ENCODE measurements at regions not wholly inside any gene's neighbourhood (a gene's known extent, or its start where the extent isn't known, plus 50 kb on each side); places are given as distances from the start of the nearest gene placed in this dataset.
"Not testable (repeated sequence)": the region's sequence is repeated elsewhere in the genome, so short reads cannot be mapped to it uniquely, and the experiment has no call there.

GRCh38 chr2:196291426-196291825, 120.0 kb upstream of the STK17B start:
- Mint-ChIP-seq H3K4me1 (peaks cover 54% of the 10 kb centered on the region), H3K9me3 (no peaks in the 10 kb centered on the region), H3K36me3 (peaks cover 3% of the 10 kb centered on the region), H3K27me3 (no peaks in the 10 kb centered on the region), H3K27ac (peak overlapping the region; percentile 37), H3K4me3 (no peak overlapping the region)
- no peak for DNase-seq
- CTCF ChIA-PET, result interaction anchor here (1.0 to 1.5 kb wide), 5 partner anchors 8 to 213 kb away, joined by 3 to 5 read pairs (median 4); no protein-coding TSS in a partner anchor

GRCh38 chr2:196291873-196292800, 120.8 kb upstream of the STK17B start:
- no peak overlapping the region for H3K4me3 Mint-ChIP-seq
- peaks cover 51% of the 10 kb centered on the region for H3K4me1 Mint-ChIP-seq
- DNase-seq, result no peak
- CTCF ChIA-PET, result interaction anchor here (1.0 to 1.4 kb wide), 3 partner anchors 9 to 214 kb away, joined by 4 to 9 read pairs (median 5); no protein-coding TSS in a partner anchor
- peaks cover 3% of the 10 kb centered on the region for H3K36me3 Mint-ChIP-seq
- no peaks in the 10 kb centered on the region for H3K9me3 Mint-ChIP-seq
- H3K27ac Mint-ChIP-seq, result no peak overlapping the region
- H3K27me3 Mint-ChIP-seq, result no peaks in the 10 kb centered on the region

GRCh38 chr2:196293751-196294515, 122.6 kb upstream of the STK17B start:
- Mint-ChIP-seq H3K27ac (no peak overlapping the region), H3K36me3 (no peaks in the 10 kb centered on the region), H3K4me3 (no peak overlapping the region), H3K27me3 (no peaks in the 10 kb centered on the region), H3K9me3 (no peaks in the 10 kb centered on the region), H3K4me1 (peaks cover 37% of the 10 kb centered on the region)
- DNase-seq, result no peak
- CTCF ChIA-PET, result interaction anchor here (1.0 kb wide), 1 partner anchor 160 kb away, joined by 3 read pairs; no protein-coding TSS in a partner anchor

GRCh38 chr2:196294516-196294909, 123.1 kb upstream of the STK17B start:
- Mint-ChIP-seq H3K4me3 (no peak overlapping the region), H3K36me3 (no peaks in the 10 kb centered on the region), H3K27ac (no peak overlapping the region), H3K9me3 (no peaks in the 10 kb centered on the region), H3K4me1 (peaks cover 32% of the 10 kb centered on the region), H3K27me3 (no peaks in the 10 kb centered on the region)
- CTCF ChIA-PET, result interaction anchor here (1.0 to 1.2 kb wide), 2 partner anchors 43 to 159 kb away, joined by 3 to 4 read pairs; no protein-coding TSS in a partner anchor
- no peak for DNase-seq

- no peak for DNase-seq
- Mint-ChIP-seq H3K36me3 (no peaks in the 10 kb centered on the region), H3K27ac (no peak overlapping the region), H3K27me3 (no peaks in the 10 kb centered on the region), H3K9me3 (no peaks in the 10 kb centered on the region), H3K4me3 (no peak overlapping the region), H3K4me1 (peaks cover 28% of the 10 kb centered on the region)
- CTCF ChIA-PET, result interaction anchor here (0.7 to 1.2 kb wide), 3 partner anchors 9 to 158 kb away, joined by 3 to 4 read pairs (median 3); no protein-coding TSS in a partner anchor
These were observed 123.6 kb upstream of the STK17B start for GRCh38 chr2:196295005-196295404.

GRCh38 chr2:196298106-196298723, 126.8 kb upstream of the STK17B start:
- CTCF ChIA-PET, result interaction anchor here (0.6 to 2.2 kb wide), 12 partner anchors 8 to 450 kb away, joined by 3 to 15 read pairs (median 4); no protein-coding TSS in a partner anchor
- H3K36me3 Mint-ChIP-seq, H3K27ac Mint-ChIP-seq, H3K27me3 Mint-ChIP-seq, DNase-seq, H3K4me1 Mint-ChIP-seq, H3K9me3 Mint-ChIP-seq, H3K4me3 Mint-ChIP-seq: not testable (repeated sequence)

GRCh38 chr2:196307775-196308305, 136.5 kb upstream of the STK17B start:
- Mint-ChIP-seq H3K4me3 (no peak overlapping the region), H3K27me3 (peaks cover 17% of the 10 kb centered on the region), H3K27ac (no peak overlapping the region), H3K9me3 (no peaks in the 10 kb centered on the region), H3K36me3 (no peaks in the 10 kb centered on the region), H3K4me1 (no peaks in the 10 kb centered on the region)
- DNase-seq, result no peak
- CTCF ChIA-PET, result interaction anchor here (1.4 kb wide), 2 partner anchors 9 to 240 kb away, joined by 3 read pairs; partner anchors contain the start of gene DNAH7

GRCh38 chr2:196309691-196310090, 138.3 kb upstream of the STK17B start:
- H3K4me1 Mint-ChIP-seq, result no peaks in the 10 kb centered on the region

GRCh38 chr2:196314157-196314556, 142.8 kb upstream of the STK17B start:
- peaks cover 13% of the 10 kb centered on the region for H3K27me3 Mint-ChIP-seq
- CTCF ChIA-PET, result no interaction called here
- H3K27ac Mint-ChIP-seq, result no peak overlapping the region
- DNase-seq, result no peak
- no peaks in the 10 kb centered on the region for H3K4me1 Mint-ChIP-seq
- H3K36me3 Mint-ChIP-seq, result no peaks in the 10 kb centered on the region
- H3K9me3 Mint-ChIP-seq, result no peaks in the 10 kb centered on the region
- no peak overlapping the region for H3K4me3 Mint-ChIP-seq

More at GRCh38 chr2:196309691-196310090, 138.3 kb upstream of the STK17B start:
- CTCF ChIA-PET, result no interaction called here
- no peak for DNase-seq
- Mint-ChIP-seq H3K36me3 (no peaks in the 10 kb centered on the region), H3K4me3 (no peak overlapping the region), H3K9me3 (no peaks in the 10 kb centered on the region), H3K27me3 (peaks cover 13% of the 10 kb centered on the region), H3K27ac (no peak overlapping the region)

- Mint-ChIP-seq H3K4me1 (no peaks in the 10 kb centered on the region), H3K27me3 (peaks cover 11% of the 10 kb centered on the region), H3K9me3 (no peaks in the 10 kb centered on the region), H3K36me3 (no peaks in the 10 kb centered on the region), H3K4me3 (no peak overlapping the region), H3K27ac (no peak overlapping the region)
- CTCF ChIA-PET, result no interaction called here
- DNase-seq, result no peak
These were observed 143.4 kb upstream of the STK17B start for GRCh38 chr2:196314780-196315179.

GRCh38 chr2:196315388-196316049, 144.1 kb upstream of the STK17B start:
- Mint-ChIP-seq H3K36me3 (no peaks in the 10 kb centered on the region), H3K27me3 (peaks cover 11% of the 10 kb centered on the region), H3K4me1 (no peaks in the 10 kb centered on the region), H3K4me3 (no peak overlapping the region), H3K27ac (no peak overlapping the region), H3K9me3 (no peaks in the 10 kb centered on the region)
- no peak for DNase-seq
- CTCF ChIA-PET, result interaction anchor here (0.5 kb wide), 1 partner anchor 137 kb away, joined by 4 read pairs; no protein-coding TSS in a partner anchor

GRCh38 chr2:196316050-196316430, 144.7 kb upstream of the STK17B start:
- Mint-ChIP-seq H3K27me3 (peaks cover 11% of the 10 kb centered on the region), H3K27ac (no peak overlapping the region), H3K4me1 (no peaks in the 10 kb centered on the region), H3K9me3 (no peaks in the 10 kb centered on the region), H3K36me3 (no peaks in the 10 kb centered on the region), H3K4me3 (no peak overlapping the region)
- CTCF ChIA-PET, result no interaction called here
- no peak for DNase-seq
